Epithelial cell of prostate (primary cell): ENCODE measurements at regions not wholly inside any gene's neighbourhood (a gene's known extent, or its start where the extent isn't known, plus 50 kb on each side); places are given as distances from the start of the nearest gene placed in this dataset.
"Not testable (repeated sequence)": the region's sequence is repeated elsewhere in the genome, so short reads cannot be mapped to it uniquely, and the experiment has no call there.

Experiments
- DNase-seq: peaks from one replicate; pipeline ENCODE4 v3.0.0-alpha.2; 2011; ENCODE audit warnings: low read depth, low spot score
- H3K27ac ChIP-seq: fragments of 450-650 bp; 2 replicates; pipeline ENCODE4 v1.5.1; 2017; ENCODE audit warnings: mild to moderate bottlenecking

DNA sequence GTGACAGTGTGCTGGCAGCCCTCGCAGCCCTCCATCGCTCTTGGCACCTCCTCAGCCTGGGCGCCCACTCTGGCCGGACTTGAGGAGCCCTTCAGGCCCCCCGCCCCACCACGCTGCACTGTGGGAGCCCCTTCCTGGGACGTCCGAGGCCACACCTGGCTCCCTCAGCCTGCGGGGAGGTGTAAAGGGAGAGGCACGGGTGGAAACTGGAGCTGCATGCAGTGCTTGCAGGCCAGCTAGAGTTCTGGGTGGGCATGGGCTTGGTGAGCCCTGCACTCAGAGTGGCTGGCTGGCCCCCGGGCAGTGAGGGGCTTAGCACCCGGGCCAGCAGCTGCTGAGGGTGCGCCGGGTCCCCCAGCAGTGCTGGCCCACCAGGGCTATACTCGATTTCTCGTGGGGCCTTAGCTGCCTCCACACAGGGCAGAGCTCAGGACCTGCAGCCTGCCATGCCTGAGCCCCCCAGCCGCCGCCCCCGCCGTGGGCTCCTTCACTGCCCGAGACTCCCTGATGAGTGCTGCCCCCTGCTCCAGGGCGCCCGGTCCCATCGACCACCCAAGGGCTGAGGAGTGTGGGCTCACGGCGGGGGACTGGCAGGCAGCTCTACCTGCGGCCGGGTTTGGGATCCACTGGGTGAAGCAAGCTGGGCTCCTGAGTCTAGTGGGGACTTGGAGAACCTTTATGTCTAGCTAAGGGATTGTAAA is 1672.7 kb upstream of the PCDH7 start:
- H3K27ac ChIP-seq: no peak overlapping the region
- DNase-seq: no peak

DNA sequence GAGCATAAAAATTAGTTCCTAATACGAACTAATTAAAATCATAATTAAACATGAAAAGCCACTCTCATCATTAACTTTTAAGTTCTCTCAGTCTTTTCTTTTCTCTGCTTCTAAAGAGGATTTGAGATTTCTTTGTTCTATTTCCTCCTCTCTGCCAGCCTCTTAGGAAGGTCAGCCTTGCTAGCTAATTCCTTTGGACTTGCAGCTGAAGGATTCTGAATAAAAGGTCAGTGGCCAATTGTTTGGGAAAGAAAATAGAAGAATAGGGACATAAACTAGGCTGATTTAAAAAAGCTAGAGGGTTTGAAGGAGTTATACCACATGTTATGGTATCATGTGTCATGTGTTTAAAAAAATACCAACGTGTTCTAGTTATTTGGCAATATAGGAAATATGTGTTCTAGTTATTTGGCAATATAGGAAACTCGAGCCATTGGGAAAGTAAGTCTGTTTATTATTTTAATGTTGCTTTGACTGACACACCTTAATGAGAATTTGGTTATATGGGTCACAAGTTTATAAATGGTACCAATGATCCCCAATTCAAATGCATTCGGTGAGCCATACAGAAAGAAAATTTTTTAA is 1668.7 kb upstream of the PCDH7 start:
- no peak for DNase-seq
- H3K27ac ChIP-seq: no peak overlapping the region

DNA sequence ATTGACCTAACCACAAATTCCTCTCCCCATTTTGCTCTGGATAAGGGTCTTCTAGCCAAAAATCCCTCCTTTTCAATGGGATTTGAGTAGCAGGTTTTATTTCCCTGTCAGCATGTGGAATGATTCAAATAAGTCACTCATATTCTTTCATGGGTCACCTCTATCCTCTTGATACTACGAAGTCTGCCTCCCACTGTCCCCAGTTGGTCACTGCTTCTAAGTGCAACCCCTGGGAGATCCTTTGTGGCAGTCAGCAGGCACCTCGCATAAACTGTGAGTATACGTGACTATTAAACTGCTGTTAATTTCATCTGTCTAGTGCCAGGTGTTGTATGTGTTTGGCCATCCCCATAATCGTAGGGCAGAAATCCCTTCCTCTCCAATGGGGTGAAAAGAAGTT is 1667.9 kb upstream of the PCDH7 start:
- no peak for DNase-seq
- H3K27ac ChIP-seq: no peak overlapping the region

DNA sequence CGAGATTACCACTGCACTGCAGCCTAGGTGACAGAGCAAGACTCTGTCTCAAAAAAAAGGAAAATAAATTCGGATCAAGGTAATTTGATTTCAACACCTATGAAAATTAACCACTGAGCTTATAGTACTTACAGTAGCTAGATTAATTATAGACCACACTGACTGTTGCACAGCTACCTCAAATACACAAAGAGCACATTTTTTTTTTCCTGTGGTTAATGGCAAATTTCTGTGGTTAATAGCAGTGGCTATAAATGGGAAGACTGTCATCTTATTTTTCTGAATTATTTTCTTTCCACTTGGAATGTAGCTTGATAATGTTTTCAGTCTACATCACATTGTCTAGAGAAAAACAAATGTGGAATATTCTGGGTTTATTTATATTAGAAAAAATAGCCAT is 1661.6 kb upstream of the PCDH7 start:
- no peak overlapping the region for H3K27ac ChIP-seq
- no peak for DNase-seq

DNA sequence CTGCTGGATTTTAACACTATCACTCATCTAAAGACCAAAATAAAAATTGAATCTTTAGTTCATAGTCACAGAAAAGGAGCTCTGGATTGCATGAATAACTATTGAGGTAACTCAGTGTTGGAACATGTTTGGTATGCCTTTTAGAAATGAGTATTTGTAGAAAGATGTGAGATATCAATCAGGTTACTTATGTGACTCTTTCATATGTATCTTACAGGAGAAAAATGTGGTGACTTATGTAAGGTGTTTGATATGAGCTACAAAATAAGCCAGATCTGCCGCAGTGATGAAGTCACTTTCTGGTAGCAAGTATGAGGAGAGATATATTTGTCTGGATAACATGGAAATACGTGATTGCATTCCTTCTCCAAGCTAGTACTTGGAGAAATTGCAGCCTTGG is 1653.3 kb upstream of the PCDH7 start:
- no peak for DNase-seq
- H3K27ac ChIP-seq: no peak overlapping the region

DNA sequence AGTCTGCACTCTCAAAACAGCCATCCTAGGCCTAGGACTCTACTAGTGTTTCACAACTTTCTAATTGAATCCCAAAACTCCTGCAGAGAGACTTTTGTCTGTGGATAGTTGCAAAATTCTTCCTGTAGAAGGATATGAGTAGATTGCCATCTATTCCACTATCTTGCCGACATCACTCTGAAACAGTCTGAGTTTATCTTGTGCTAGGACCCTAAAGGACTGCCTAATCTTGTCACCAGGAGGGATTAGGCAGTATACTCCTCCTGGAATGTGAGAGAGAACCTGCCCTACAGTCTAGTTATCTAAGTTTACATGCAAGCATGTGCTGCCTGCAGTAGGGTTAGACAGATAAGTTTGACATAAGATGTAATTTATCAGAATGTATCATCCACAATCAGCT is 1646.6 kb upstream of the PCDH7 start:
- no peak for DNase-seq
- H3K27ac ChIP-seq: no peak overlapping the region

DNA sequence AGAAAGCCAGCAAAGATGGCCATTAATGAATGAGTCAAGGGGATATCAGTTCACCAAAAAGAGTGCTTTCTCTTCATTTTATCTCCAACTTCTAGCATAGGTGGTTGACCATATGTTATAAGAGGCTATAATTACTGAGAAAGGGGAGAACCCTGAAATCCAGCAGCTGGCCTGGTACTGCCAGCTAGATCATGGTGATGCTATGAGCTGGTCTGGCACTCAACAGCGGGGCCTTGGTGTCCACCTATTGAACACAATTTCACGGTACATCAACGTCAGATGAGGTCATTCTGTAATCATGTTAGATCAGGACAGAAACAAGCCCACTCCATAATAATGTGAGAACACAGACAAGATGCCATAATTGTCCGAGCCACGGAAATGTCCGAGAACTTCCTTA is 1644.8 kb upstream of the PCDH7 start:
- no peak overlapping the region for H3K27ac ChIP-seq
- no peak for DNase-seq

DNA sequence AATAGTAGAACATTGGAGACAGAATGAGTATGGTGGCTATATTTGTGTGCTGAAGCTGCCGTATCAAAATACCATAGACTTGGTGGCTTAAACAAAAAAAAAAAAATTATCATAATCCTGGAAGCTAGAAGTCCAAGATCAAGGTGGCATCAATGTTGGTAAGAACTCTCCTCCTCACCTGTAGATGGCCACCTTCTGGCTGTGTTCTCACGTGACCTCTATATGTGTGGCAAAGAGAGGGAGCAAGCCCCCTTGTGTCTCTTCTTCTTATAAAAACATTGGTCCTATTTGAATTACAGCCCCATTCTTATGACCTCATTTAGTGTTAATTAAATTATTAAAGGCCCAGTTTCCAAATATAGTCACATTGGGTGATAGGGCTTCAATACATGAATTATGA is 1640.9 kb upstream of the PCDH7 start:
- DNase-seq: no peak

DNA sequence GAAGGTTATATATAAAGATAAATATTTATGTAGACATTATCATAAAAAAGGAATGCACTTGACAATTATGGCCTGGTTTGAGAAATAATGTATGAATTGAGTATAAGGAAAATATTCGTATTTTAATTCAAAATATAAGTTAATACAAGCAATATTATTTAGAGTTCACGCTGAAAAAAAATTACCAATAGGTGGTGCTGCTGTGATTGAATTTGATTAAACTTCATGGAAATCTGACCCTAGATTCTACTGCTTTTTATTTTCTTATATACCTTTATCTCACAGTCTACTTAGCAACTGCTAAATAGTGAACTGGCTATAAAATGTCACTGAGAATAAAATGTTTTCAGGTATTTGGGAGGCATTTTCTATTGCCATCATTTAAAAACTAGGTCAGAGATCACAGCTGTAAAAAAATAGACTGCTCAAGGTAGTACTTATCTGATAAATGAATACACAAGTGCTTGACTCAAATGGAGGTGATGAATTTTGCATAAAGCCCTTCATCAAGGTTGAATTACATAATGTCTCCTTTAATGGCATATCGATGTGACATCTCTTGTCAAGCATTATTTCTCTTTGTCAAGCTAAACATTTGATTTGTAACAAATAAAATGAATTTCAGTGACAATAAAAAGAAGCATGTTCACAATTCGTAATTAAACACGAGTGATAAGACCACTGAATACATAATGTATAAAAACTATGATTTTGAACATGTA is 1638.8 kb upstream of the PCDH7 start:
- no peak for DNase-seq
- no peak overlapping the region for H3K27ac ChIP-seq

More for the DNA sequence above, 1640.9 kb upstream of the PCDH7 start:
- no peak overlapping the region for H3K27ac ChIP-seq

DNA sequence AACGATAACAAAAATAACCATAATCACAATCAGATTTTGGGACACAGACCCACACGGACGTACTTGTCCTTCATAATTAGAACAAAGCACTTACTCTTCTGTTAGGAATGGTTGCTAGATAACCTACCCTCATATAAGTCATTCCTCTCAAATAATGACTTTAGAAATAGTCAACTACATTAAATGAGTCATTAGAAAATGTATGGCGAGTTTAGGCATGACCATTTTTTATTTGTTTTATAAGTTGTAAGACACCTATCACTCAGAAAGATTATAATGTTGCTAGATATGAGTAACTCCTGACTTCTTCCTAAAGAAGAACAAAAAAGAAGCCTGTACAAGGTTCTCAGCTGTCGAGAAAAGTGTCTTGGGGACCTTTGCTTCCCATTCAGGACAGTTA is 1637.5 kb upstream of the PCDH7 start:
- DNase-seq: no peak
- no peak overlapping the region for H3K27ac ChIP-seq

DNA sequence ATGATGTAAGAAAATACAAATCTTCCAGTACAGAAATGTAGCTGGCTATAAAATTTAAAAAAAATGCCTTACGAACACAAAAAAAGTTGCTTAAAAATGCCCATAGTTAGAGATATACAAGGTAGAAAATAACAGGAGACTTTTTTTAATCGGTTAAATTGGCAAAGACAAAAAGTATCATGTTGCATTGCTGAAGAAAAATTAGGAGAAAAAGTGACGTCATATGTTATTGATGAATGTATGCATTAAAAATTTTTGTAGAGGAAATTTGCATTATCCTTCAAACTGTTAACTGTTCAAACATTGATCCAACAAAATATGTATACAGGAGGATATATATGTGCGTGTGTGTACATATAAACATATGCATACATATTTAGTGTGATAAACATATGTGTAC is 1634.4 kb upstream of the PCDH7 start:
- DNase-seq: no peak
- no peak overlapping the region for H3K27ac ChIP-seq

DNA sequence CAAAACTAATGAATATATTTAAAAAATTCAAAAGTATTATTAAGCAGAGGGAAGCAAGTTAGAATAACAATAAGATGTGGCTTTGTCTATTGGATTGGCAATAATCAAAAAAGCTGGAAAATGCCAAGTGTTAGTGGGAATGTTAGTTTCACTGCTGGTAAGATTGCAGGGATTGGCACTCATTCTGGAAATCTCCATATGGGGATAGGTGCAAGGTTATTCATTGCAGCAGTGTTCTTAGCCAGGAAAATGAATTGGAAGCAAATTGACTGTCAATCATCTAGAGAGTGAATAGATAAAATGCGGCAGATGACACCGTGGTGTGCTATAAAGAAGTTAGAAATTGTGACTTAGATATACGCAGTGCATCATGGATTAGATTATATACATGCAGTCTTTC is 1615.5 kb upstream of the PCDH7 start:
- no peak for DNase-seq
- H3K27ac ChIP-seq: no peak overlapping the region

DNA sequence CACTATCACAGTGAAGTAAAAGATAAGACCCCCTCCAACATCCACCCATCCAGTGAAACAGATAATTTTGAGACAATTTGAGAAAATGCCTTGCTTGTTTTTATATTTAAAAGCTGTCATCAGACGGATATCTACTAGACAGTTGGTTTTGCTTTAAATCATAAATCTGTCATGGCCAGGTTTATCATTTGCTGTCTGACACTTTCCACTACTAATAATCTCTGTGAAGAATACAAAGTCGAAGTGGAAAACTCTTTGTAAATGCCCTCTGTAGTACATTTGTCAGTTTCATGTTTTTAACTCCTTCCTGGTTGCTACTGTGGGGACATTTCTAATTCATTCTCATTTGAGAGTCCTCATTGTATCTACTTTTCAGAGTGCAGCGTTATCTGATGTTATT is 1606.2 kb upstream of the PCDH7 start:
- DNase-seq: no peak
- H3K27ac ChIP-seq: no peak overlapping the region

DNA sequence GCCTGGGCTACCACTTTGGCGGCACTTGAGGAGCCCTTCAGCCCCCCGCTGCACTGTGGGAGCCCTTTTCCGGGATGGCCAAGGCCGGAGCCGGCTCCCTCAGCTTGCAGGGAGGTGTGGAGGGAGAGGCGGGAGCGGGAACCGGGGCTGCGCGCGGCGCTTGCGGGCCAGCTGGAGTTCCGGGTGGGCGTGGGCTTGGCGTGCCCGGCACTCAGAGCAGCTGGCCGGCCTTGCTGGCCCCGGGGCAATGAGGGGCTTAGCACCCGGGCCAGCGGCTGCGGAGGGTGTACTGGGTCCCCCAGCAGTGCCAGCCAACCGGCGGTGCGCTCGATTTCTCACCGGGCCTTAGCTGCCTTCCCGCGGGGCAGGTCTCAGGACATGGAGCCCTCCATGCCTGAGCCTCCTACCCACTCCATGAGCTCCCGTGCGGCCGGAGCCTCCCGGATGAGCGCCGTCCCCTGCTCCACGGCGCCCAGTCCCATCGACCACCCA is 1602.9 kb upstream of the PCDH7 start:
- not testable (repeated sequence) for DNase-seq, H3K27ac ChIP-seq

DNA sequence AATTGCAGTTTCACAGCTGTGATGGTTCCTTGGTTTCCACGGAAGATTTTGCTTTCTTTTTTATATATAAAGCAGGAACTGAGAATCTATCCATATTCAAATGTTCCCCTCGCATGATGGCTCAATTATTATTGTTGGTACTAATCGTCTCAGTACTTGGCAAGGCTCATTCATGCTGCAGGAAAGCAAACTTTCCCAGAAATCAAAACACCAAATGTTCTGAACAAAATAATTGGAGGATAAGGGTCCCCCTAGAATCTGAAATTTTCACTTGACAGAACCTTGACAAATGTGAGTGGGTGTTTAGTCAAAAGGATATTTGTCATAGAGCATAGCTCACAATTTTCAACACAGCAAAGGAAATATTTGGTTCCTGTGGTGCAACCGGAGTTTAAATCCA is 1598.6 kb upstream of the PCDH7 start:
- no peak for DNase-seq
- H3K27ac ChIP-seq: no peak overlapping the region

DNA sequence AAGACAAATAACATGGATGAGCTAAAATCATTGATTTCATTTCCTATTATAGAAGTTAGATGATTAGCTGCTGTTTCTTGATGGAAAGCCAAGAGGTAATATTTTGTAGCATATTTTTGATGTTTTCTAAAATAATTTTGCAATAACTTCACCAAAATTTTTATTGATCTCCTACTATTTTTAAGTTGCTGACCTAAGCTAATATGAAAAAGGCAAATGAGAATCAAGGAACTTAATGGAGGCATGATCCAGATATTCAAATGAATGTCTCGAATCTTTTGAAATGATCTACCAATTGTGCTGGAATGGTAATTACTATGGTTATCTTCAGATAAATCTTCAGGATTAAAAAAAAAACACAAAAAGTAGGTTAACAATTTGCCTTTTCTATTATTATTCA is 1591.4 kb upstream of the PCDH7 start:
- DNase-seq: no peak
- H3K27ac ChIP-seq: no peak overlapping the region

DNA sequence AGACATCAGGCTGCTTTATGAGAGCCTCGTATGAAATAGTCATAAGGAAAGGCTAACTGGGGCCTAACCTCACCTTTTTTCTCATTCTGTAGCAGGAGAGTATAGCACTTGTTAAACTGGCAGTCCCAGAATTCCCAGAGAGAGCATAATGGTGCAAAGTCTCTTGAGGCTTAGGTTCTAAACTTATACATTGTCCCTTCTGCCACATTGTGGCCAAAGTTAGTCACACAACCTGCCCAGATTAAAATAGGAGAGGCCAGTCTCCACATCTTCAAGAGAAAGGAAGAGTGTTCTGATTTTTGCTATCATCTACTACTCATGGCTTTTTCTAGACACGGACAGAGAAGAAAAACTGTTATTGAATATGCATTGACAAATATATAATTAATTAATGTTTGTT is 1588.9 kb upstream of the PCDH7 start:
- no peak for DNase-seq
- no peak overlapping the region for H3K27ac ChIP-seq

DNA sequence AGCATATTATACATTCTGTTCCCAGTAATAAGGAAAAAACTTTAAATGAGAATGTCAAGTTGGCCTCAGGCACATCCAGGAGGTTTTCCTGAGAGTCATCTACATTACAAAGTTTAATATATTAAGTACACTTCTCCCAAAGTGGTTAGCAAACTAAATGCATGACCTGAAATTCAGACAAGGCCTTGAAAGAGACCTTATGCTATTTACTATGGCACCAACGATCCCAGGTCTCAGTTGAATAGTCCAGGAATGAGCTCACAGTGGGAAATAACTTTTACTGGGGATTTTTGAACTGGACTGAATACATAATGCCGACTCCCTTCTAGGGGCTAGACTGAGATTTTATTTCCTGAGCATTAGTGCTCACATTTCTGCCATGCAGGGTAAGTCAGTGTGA is 1577.5 kb upstream of the PCDH7 start:
- DNase-seq: no peak
- no peak overlapping the region for H3K27ac ChIP-seq

DNA sequence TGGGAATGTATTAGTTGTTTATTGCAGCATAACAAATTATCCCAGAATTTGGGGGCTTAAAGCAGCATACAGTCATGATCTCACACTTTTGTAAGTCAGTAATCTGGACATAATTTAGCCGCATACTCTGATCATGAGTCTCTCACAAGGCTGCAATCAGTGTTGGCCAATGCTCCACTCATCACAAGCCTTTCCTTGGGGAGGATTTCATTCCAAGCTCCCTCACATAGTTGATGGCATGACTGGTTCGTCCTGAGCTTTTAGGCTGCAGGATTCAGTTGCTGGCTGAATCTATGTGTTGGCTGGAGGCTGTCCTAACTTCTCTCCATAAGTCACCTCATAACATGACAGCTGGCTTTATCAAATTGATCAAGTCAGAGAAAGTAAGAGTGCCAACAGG is 1568.6 kb upstream of the PCDH7 start:
- DNase-seq: no peak
- no peak overlapping the region for H3K27ac ChIP-seq

DNA sequence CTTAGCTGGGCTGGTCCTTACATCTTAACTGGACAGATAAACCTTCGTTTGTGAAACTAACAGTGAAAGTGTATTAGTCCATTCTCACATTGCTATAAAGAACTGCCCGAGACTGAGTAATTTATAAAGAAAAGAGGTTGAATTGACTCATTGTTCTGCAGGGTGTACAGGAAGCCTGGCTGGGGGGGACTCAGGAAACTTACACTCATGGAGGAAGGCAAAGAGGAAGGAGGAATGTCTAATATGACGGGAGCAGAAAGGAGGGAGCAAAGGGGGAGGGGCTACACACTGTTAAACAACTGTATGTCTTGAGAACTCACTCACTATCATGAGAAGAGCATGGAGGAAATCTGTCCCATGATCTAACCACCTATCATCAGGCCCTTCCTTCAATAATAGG is 1566.5 kb upstream of the PCDH7 start:
- DNase-seq: no peak
- no peak overlapping the region for H3K27ac ChIP-seq

DNA sequence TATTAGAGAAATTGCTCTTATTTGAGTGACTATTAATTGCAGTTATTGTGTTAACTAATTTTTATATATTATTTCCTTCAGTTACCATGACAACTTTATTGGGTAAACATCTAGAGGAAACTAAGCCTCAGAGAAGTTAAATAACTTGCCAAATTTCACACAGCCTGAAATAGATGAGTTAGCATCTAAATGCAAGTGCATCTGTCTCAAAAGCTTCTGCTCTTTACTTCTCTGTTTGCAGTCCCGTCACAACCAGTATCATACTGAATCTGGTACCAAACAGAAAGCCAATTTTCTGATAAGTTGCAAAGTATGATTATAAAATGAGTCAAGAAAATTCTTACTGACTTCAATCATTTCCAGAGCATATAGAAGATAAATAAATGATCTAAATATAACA is 1544.9 kb upstream of the PCDH7 start:
- no peak overlapping the region for H3K27ac ChIP-seq

DNA sequence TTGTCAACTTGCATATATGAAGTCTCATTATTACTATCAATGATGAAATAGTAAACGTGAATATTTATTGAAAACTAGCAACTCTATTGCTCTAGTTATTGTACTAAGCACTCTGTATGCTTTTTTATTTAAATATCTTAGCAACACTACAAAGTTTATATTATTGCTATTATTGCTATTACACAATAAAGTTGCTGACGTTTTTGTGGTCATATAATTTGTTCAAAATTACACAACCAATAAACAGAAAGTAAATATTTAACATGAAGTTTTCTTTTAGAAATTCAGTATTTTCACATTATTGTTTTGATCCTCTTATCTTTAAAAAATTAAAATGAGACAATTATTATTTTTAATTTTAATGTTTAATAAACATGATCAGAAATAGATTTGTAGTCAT is 1521.1 kb upstream of the PCDH7 start:
- H3K27ac ChIP-seq: no peak overlapping the region
- DNase-seq: no peak

More for the DNA sequence above, 1544.9 kb upstream of the PCDH7 start:
- DNase-seq: no peak
